Tibial artery (tissue), 4 donors: ENCODE measurements at regions not wholly inside any gene's neighbourhood (a gene's known extent, or its start where the extent isn't known, plus 50 kb on each side); places are given as distances from the start of the nearest gene placed in this dataset.
"Not testable (repeated sequence)": the region's sequence is repeated elsewhere in the genome, so short reads cannot be mapped to it uniquely, and the experiment has no call there.

Experiments
- DNase-seq, 2 donors: peaks; one replicate each; pipeline ENCODE4 v3.0.0-alpha.2; 2019
- H3K27ac ChIP-seq, 2 donors: fragments of 200-600 bp; sonication (generic) in 1 of 2; 1 replicate in 1 of 2; 2 replicates in 1 of 2; pipeline ENCODE4 v1.5.1; 2018 to 2019; ENCODE audit warnings: mild to moderate bottlenecking in 1 of 2
- H3K27me3 ChIP-seq, 2 donors: fragments of 200-600 bp; sonication (generic) in 1 of 2; one replicate each; pipeline versions ENCODE4 v1.5.1 to v1.6.0; 2016 to 2019
- H3K36me3 ChIP-seq, 3 donors: fragments of 200-600 bp; sonication (generic) in 2 of 3; one replicate each; pipeline ENCODE4 v1.5.1; 2016 to 2019; ENCODE audit warnings: mild to moderate bottlenecking in 2 of 3
- H3K4me1 ChIP-seq, 4 donors: fragments of 200-600 bp; sonication (generic) in 2 of 4; 1 replicate in 3 of 4; 2 replicates in 1 of 4; pipeline ENCODE4 v1.5.1; 2016 to 2019
- H3K4me3 ChIP-seq, 2 donors: fragments of 200-600 bp; sonication (generic) in 1 of 2; 1 replicate in 1 of 2; 2 replicates in 1 of 2; pipeline ENCODE4 v1.5.1; 2018 to 2019; ENCODE audit warnings: mild to moderate bottlenecking in 2 of 2
- H3K9me3 ChIP-seq, 3 donors: fragments of 200-600 bp; sonication (generic) in 1 of 3; one replicate each; pipeline ENCODE4 v1.5.1; 2016 to 2019
- CTCF ChIP-seq, 2 experiments: fragments of 200-600 bp in 1 of 2; fragments of 450-650 bp in 1 of 2; IDR thresholded peaks; one replicate each; pipeline ENCODE4 v1.5.1; 2017 to 2019; ENCODE audit warnings: antibody characterized with exemption in 2 of 2, mild to moderate bottlenecking in 1 of 2, moderate library complexity in 1 of 2
- intact Hi-C: fragments of 100-400 bp; cut with DNase I; formaldehyde crosslinking; loops from one replicate; pipeline ENCODE4 v1.15.0; 2023; ENCODE audit warnings: low total_unique reads

GRCh38 chr6:84329516-84329915 lies 102.1 kb upstream of the CEP162 start:
- Histone ChIP-seq H3K4me3 (no peak overlapping the region), H3K36me3 (no peaks in the 10 kb centered on the region), H3K9me3 (no peaks in the 10 kb centered on the region), H3K4me1 (no peaks in the 10 kb centered on the region), H3K27ac (no peak overlapping the region), H3K27me3 (no peaks in the 10 kb centered on the region)
- TF ChIP-seq CTCF (IDR thresholded peaks at IDR 0.05) = no peak
- intact Hi-C loops = no loop called here
- no peak for DNase-seq

GRCh38 chr6:84329077-84329476 lies 101.6 kb upstream of the CEP162 start:
- Histone ChIP-seq H3K27me3 (no peaks in the 10 kb centered on the region), H3K4me3 (no peak overlapping the region), H3K9me3 (no peaks in the 10 kb centered on the region), H3K27ac (no peak overlapping the region), H3K36me3 (no peaks in the 10 kb centered on the region), H3K4me1 (no peaks in the 10 kb centered on the region)
- no peak for DNase-seq
- TF ChIP-seq CTCF (IDR thresholded peaks at IDR 0.05) = no peak
- intact Hi-C loops = no loop called here

GRCh38 chr6:84317463-84317862 lies 90.0 kb upstream of the CEP162 start:
- no peaks in the 10 kb centered on the region for H3K4me1 ChIP-seq
- no peak for TF ChIP-seq CTCF (IDR thresholded peaks at IDR 0.05)
- no peaks in the 10 kb centered on the region for H3K36me3 ChIP-seq
- H3K27me3 ChIP-seq = no peaks in the 10 kb centered on the region
- H3K9me3 ChIP-seq = no peaks in the 10 kb centered on the region
- H3K4me3 ChIP-seq = no peak overlapping the region
- no peak for DNase-seq
- intact Hi-C loops = no loop called here
- no peak overlapping the region for H3K27ac ChIP-seq

- H3K36me3 ChIP-seq = no peaks in the 10 kb centered on the region
- no peaks in the 10 kb centered on the region for H3K4me1 ChIP-seq
- H3K4me3 ChIP-seq = no peak overlapping the region
- intact Hi-C loops = no loop called here
- DNase-seq = no peak
- H3K9me3 ChIP-seq = no peaks in the 10 kb centered on the region
- H3K27me3 ChIP-seq = no peaks in the 10 kb centered on the region
- TF ChIP-seq CTCF (IDR thresholded peaks at IDR 0.05) = no peak
- H3K27ac ChIP-seq = no peak overlapping the region
These were observed 87.0 kb upstream of the CEP162 start for GRCh38 chr6:84314377-84314898.

- no peaks in the 10 kb centered on the region for H3K9me3 ChIP-seq
- H3K27ac ChIP-seq = no peak overlapping the region
- no peaks in the 10 kb centered on the region for H3K36me3 ChIP-seq
- intact Hi-C loops = no loop called here
- DNase-seq = no peak
- TF ChIP-seq CTCF (IDR thresholded peaks at IDR 0.05) = no peak
- no peaks in the 10 kb centered on the region for H3K4me1 ChIP-seq
- no peak overlapping the region for H3K4me3 ChIP-seq
- H3K27me3 ChIP-seq = no peaks in the 10 kb centered on the region
These were observed 81.9 kb upstream of the CEP162 start for GRCh38 chr6:84309336-84309735.

- Histone ChIP-seq H3K36me3 (no peaks in the 10 kb centered on the region), H3K9me3 (no peaks in the 10 kb centered on the region), H3K4me1 (no peaks in the 10 kb centered on the region), H3K27me3 (no peaks in the 10 kb centered on the region), H3K4me3 (no peak overlapping the region), H3K27ac (no peak overlapping the region)
- TF ChIP-seq CTCF (IDR thresholded peaks at IDR 0.05) = no peak
- intact Hi-C loops = no loop called here
- no peak for DNase-seq
These were observed 77.4 kb upstream of the CEP162 start for GRCh38 chr6:84304881-84305280.

- intact Hi-C loops, H3K27ac ChIP-seq, H3K4me3 ChIP-seq, H3K4me1 ChIP-seq, H3K27me3 ChIP-seq, H3K36me3 ChIP-seq, DNase-seq: not testable (repeated sequence)
- H3K9me3 ChIP-seq = peaks cover 0 to 22% (median 20%) of the 10 kb centered on the region in 3 donors
These were observed 63.6 kb upstream of the CEP162 start for GRCh38 chr6:84291033-84291432.
